NCI-H2171 treated with DMSO at 0.1 percent for 48 hours (cell line): ENCODE measurements at regions not wholly inside any gene's neighbourhood (a gene's known extent, or its start where the extent isn't known, plus 50 kb on each side); places are given as distances from the start of the nearest gene placed in this dataset.

ENCODE experiments used
- DNase-seq: peaks from one replicate; lab custom pipeline; 2025; lab: John Stamatoyannopoulos, UW

- no peak for DNase-seq
These were observed 1041.2 kb upstream of the CELF4 start for GRCh38 chr18:38606841-38607240.

GRCh38 chr18:38602341-38602740, 1036.7 kb upstream of the CELF4 start:
- DNase-seq: no peak

- no peak for DNase-seq
These were observed 1022.0 kb upstream of the CELF4 start for GRCh38 chr18:38587571-38587970.

GRCh38 chr18:38586327-38586726, 1020.7 kb upstream of the CELF4 start:
- no peak for DNase-seq

GRCh38 chr18:38579764-38580163, 1014.2 kb upstream of the CELF4 start:
- DNase-seq: no peak

GRCh38 chr18:38576916-38577315, 1011.3 kb upstream of the CELF4 start:
- DNase-seq: no peak

- no peak for DNase-seq
These were observed 1010.8 kb upstream of the CELF4 start for GRCh38 chr18:38576349-38576748.

- DNase-seq: no peak
These were observed 1010.0 kb upstream of the CELF4 start for GRCh38 chr18:38575648-38576047.

- no peak for DNase-seq
These were observed 1009.4 kb upstream of the CELF4 start for GRCh38 chr18:38575023-38575422.

- peak; percentile 53 for DNase-seq
These were observed 1007.0 kb upstream of the CELF4 start for GRCh38 chr18:38572554-38573111.

- no peak for DNase-seq
These were observed 1006.1 kb upstream of the CELF4 start for GRCh38 chr18:38571651-38572050.

GRCh38 chr18:38565513-38565912, 999.9 kb upstream of the CELF4 start:
- no peak for DNase-seq

- no peak for DNase-seq
These were observed 997.9 kb upstream of the CELF4 start for GRCh38 chr18:38563396-38563980.

GRCh38 chr18:38557006-38557405, 991.4 kb upstream of the CELF4 start:
- DNase-seq: no peak

- DNase-seq: no peak
These were observed 987.2 kb upstream of the CELF4 start for GRCh38 chr18:38552732-38553321.

GRCh38 chr18:38551881-38552280, 986.3 kb upstream of the CELF4 start:
- DNase-seq: no peak

GRCh38 chr18:38545071-38545470, 979.5 kb upstream of the CELF4 start:
- DNase-seq: no peak

GRCh38 chr18:38539856-38540255, 974.3 kb upstream of the CELF4 start:
- DNase-seq: no peak

GRCh38 chr18:38539371-38539770, 973.8 kb upstream of the CELF4 start:
- DNase-seq: no peak

GRCh38 chr18:38534073-38534472, 968.5 kb upstream of the CELF4 start:
- no peak for DNase-seq

GRCh38 chr18:38526922-38527321, 961.3 kb upstream of the CELF4 start:
- no peak for DNase-seq

- DNase-seq: no peak
These were observed 959.4 kb upstream of the CELF4 start for GRCh38 chr18:38525039-38525438.

GRCh38 chr18:38520786-38521185, 955.2 kb upstream of the CELF4 start:
- peak; percentile 13 for DNase-seq

- no peak for DNase-seq
These were observed 936.9 kb upstream of the CELF4 start for GRCh38 chr18:38502539-38502938.
